Activated T-cell treated with anti-CD3 and anti-CD28 coated beads, Interleukin-2, amount 50 U/mL, for 72 hours (primary cell): ENCODE measurements at regions not wholly inside any gene's neighbourhood (a gene's known extent, or its start where the extent isn't known, plus 50 kb on each side); places are given as distances from the start of the nearest gene placed in this dataset.

Source experiments
- ATAC-seq, 2 donors: fragments of 150-1000 bp; cut with Tn5 transposase; replicated peaks in 1 of 2; 2 replicates each; pipeline ENCODE4 v1.10.0; 2021; ENCODE audit warnings: moderate library complexity in 2 of 2, mild to moderate bottlenecking in 1 of 2
- DNase-seq, 2 donors: peaks; one replicate each; pipeline ENCODE4 v3.0.0; 2021 to 2022; ENCODE audit warnings: mixed read lengths in 1 of 2
- H3K27ac Mint-ChIP-seq: one replicate; pipeline ENCODE4 v1.8.0; 2022; ENCODE audit warnings: mild to moderate bottlenecking, moderate library complexity, mixed read lengths
- H3K27me3 Mint-ChIP-seq: one replicate; pipeline ENCODE4 v1.8.0; 2022; ENCODE audit warnings: low read depth, mixed read lengths
- H3K36me3 Mint-ChIP-seq, 2 donors: one replicate each; pipeline ENCODE4 v1.8.0; 2022; ENCODE audit warnings: mixed read lengths in 2 of 2, mild to moderate bottlenecking in 1 of 2; ENCODE audit not compliant: insufficient read depth in 2 of 2
- H3K4me1 Mint-ChIP-seq: one replicate; pipeline ENCODE4 v1.8.0; 2022; ENCODE audit warnings: low read depth, mixed read lengths
- H3K4me3 Mint-ChIP-seq, 2 donors: one replicate each; pipeline ENCODE4 v1.8.0; 2022; ENCODE audit warnings: mild to moderate bottlenecking in 2 of 2, mixed read lengths in 2 of 2, moderate library complexity in 2 of 2
- H3K9me3 Mint-ChIP-seq, 2 donors: one replicate each; pipeline ENCODE4 v1.8.0; 2022; ENCODE audit warnings: mixed read lengths in 2 of 2

- no peaks in the 10 kb centered on the region for H3K36me3 Mint-ChIP-seq
- peaks cover 0 to 2% of the 10 kb centered on the region in 2 donors for H3K9me3 Mint-ChIP-seq
- DNase-seq (no peak), ATAC-seq (peak in 1 of 2 donors; percentile 25)
- H3K27ac Mint-ChIP-seq: no peak overlapping the region
- H3K4me3 Mint-ChIP-seq: no peak overlapping the region
- peaks cover 32% of the 10 kb centered on the region for H3K27me3 Mint-ChIP-seq
- H3K4me1 Mint-ChIP-seq: no peaks in the 10 kb centered on the region
Observed at GRCh38 chr9:113695901-113696300, 180.2 kb upstream of the ZNF618 start.

GRCh38 chr9:113701774-113702755 lies 174.0 kb upstream of the ZNF618 start:
- Mint-ChIP-seq H3K27ac (no peak overlapping the region), H3K9me3 (peaks cover 2% of the 10 kb centered on the region in 2 donors), H3K4me3 (no peak overlapping the region), H3K36me3 (peaks cover 0 to 2% of the 10 kb centered on the region in 2 donors), H3K27me3 (peaks cover 6% of the 10 kb centered on the region), H3K4me1 (no peaks in the 10 kb centered on the region)
- ATAC-seq (no peak), DNase-seq (no peak)

GRCh38 chr9:113705306-113705927 lies 170.7 kb upstream of the ZNF618 start:
- peaks cover 17% of the 10 kb centered on the region for H3K27me3 Mint-ChIP-seq
- peaks cover 0 to 2% of the 10 kb centered on the region in 2 donors for H3K36me3 Mint-ChIP-seq
- no peaks in the 10 kb centered on the region for H3K4me1 Mint-ChIP-seq
- DNase-seq: no peak
- no peak overlapping the region for H3K4me3 Mint-ChIP-seq
- peaks cover 2 to 5% of the 10 kb centered on the region in 2 donors for H3K9me3 Mint-ChIP-seq
- no peak overlapping the region for H3K27ac Mint-ChIP-seq
- no peak for ATAC-seq

GRCh38 chr9:113705928-113706519 lies 170.1 kb upstream of the ZNF618 start:
- H3K4me1 Mint-ChIP-seq: no peaks in the 10 kb centered on the region
- H3K36me3 Mint-ChIP-seq: peaks cover 0 to 2% of the 10 kb centered on the region in 2 donors
- H3K9me3 Mint-ChIP-seq: peaks cover 2 to 5% of the 10 kb centered on the region in 2 donors
- no peak overlapping the region for H3K27ac Mint-ChIP-seq
- ATAC-seq (no peak), DNase-seq (no peak)
- peaks cover 19% of the 10 kb centered on the region for H3K27me3 Mint-ChIP-seq
- no peak overlapping the region for H3K4me3 Mint-ChIP-seq

- DNase-seq: no peak
- Mint-ChIP-seq H3K4me1 (no peaks in the 10 kb centered on the region), H3K27me3 (peaks cover 25% of the 10 kb centered on the region), H3K27ac (no peak overlapping the region), H3K9me3 (peaks cover 2 to 5% of the 10 kb centered on the region in 2 donors), H3K4me3 (no peak overlapping the region), H3K36me3 (peaks cover 0 to 2% of the 10 kb centered on the region in 2 donors)
- ATAC-seq: no peak
Observed at GRCh38 chr9:113707953-113708695, 168.0 kb upstream of the ZNF618 start.

- H3K4me1 Mint-ChIP-seq: no peaks in the 10 kb centered on the region
- ATAC-seq (no peak), DNase-seq (no peak)
- peaks cover 25% of the 10 kb centered on the region for H3K27me3 Mint-ChIP-seq
- H3K27ac Mint-ChIP-seq: no peak overlapping the region
- H3K36me3 Mint-ChIP-seq: peaks cover 0 to 2% of the 10 kb centered on the region in 2 donors
- peaks cover 2 to 5% of the 10 kb centered on the region in 2 donors for H3K9me3 Mint-ChIP-seq
- no peak overlapping the region for H3K4me3 Mint-ChIP-seq
Observed at GRCh38 chr9:113708821-113709713, 167.0 kb upstream of the ZNF618 start.

GRCh38 chr9:113709721-113710120 lies 166.4 kb upstream of the ZNF618 start:
- Mint-ChIP-seq H3K27me3 (peaks cover 25% of the 10 kb centered on the region), H3K4me3 (no peak overlapping the region), H3K9me3 (peaks cover 2 to 5% of the 10 kb centered on the region in 2 donors), H3K36me3 (peaks cover 0 to 2% of the 10 kb centered on the region in 2 donors), H3K4me1 (no peaks in the 10 kb centered on the region), H3K27ac (no peak overlapping the region)
- DNase-seq: no peak
- ATAC-seq: no peak

- Mint-ChIP-seq H3K27ac (no peak overlapping the region), H3K4me3 (no peak overlapping the region), H3K27me3 (peaks cover 25% of the 10 kb centered on the region), H3K9me3 (peaks cover 2 to 5% of the 10 kb centered on the region in 2 donors), H3K4me1 (no peaks in the 10 kb centered on the region), H3K36me3 (peaks cover 0 to 2% of the 10 kb centered on the region in 2 donors)
- DNase-seq: no peak
- ATAC-seq: no peak
Observed at GRCh38 chr9:113711251-113711650, 164.9 kb upstream of the ZNF618 start.

- Mint-ChIP-seq H3K4me3 (no peak overlapping the region), H3K36me3 (no peaks in the 10 kb centered on the region), H3K27me3 (peaks cover 25% of the 10 kb centered on the region), H3K27ac (no peak overlapping the region), H3K4me1 (no peaks in the 10 kb centered on the region), H3K9me3 (peaks cover 0 to 3% of the 10 kb centered on the region in 2 donors)
- ATAC-seq (no peak), DNase-seq (no peak)
Observed at GRCh38 chr9:113712053-113712452, 164.1 kb upstream of the ZNF618 start.

- Mint-ChIP-seq H3K36me3 (no peaks in the 10 kb centered on the region), H3K27ac (no peak overlapping the region), H3K9me3 (no peaks in the 10 kb centered on the region), H3K4me1 (no peaks in the 10 kb centered on the region), H3K27me3 (peaks cover 27% of the 10 kb centered on the region), H3K4me3 (no peak overlapping the region)
- DNase-seq: no peak
- no peak for ATAC-seq
Observed at GRCh38 chr9:113715086-113715485, 161.0 kb upstream of the ZNF618 start.

- Mint-ChIP-seq H3K36me3 (no peaks in the 10 kb centered on the region), H3K27ac (no peak overlapping the region), H3K9me3 (no peaks in the 10 kb centered on the region), H3K27me3 (peaks cover 22% of the 10 kb centered on the region), H3K4me3 (no peak overlapping the region), H3K4me1 (no peaks in the 10 kb centered on the region)
- ATAC-seq: no peak
- DNase-seq: no peak
Observed at GRCh38 chr9:113719919-113720318, 156.2 kb upstream of the ZNF618 start.

GRCh38 chr9:113720495-113720894 lies 155.6 kb upstream of the ZNF618 start:
- no peaks in the 10 kb centered on the region for H3K36me3 Mint-ChIP-seq

More at GRCh38 chr9:113720495-113720894, 155.6 kb upstream of the ZNF618 start:
- DNase-seq (no peak), ATAC-seq (no peak)
- Mint-ChIP-seq H3K27ac (no peak overlapping the region), H3K4me1 (no peaks in the 10 kb centered on the region), H3K9me3 (no peaks in the 10 kb centered on the region), H3K27me3 (peaks cover 22% of the 10 kb centered on the region), H3K4me3 (no peak overlapping the region)
